Rectal smooth muscle tissue (tissue), 1 donor: ENCODE measurements at regions not wholly inside any gene's neighbourhood (a gene's known extent, or its start where the extent isn't known, plus 50 kb on each side); places are given as distances from the start of the nearest gene placed in this dataset.

Experiments
- H3K27ac ChIP-seq: one replicate; pipeline ENCODE4 v1.7.0; 2013; ENCODE audit warnings: low read depth, low read length, inconsistent platforms
- H3K27me3 ChIP-seq: one replicate; pipeline ENCODE4 v1.7.0; 2013; ENCODE audit warnings: low read length; ENCODE audit not compliant: control insufficient read depth, insufficient read depth
- H3K36me3 ChIP-seq: one replicate; pipeline ENCODE4 v1.7.0; 2013; ENCODE audit warnings: low read length; ENCODE audit not compliant: control insufficient read depth, insufficient read depth
- H3K4me1 ChIP-seq: one replicate; pipeline ENCODE4 v1.7.0; 2013; ENCODE audit warnings: low read length; ENCODE audit not compliant: control insufficient read depth, insufficient read depth
- H3K4me3 ChIP-seq: one replicate; pipeline ENCODE4 v1.7.0; 2013; ENCODE audit warnings: low read length
- H3K9ac ChIP-seq: one replicate; pipeline ENCODE4 v1.7.0; 2013; ENCODE audit warnings: low read length

DNA sequence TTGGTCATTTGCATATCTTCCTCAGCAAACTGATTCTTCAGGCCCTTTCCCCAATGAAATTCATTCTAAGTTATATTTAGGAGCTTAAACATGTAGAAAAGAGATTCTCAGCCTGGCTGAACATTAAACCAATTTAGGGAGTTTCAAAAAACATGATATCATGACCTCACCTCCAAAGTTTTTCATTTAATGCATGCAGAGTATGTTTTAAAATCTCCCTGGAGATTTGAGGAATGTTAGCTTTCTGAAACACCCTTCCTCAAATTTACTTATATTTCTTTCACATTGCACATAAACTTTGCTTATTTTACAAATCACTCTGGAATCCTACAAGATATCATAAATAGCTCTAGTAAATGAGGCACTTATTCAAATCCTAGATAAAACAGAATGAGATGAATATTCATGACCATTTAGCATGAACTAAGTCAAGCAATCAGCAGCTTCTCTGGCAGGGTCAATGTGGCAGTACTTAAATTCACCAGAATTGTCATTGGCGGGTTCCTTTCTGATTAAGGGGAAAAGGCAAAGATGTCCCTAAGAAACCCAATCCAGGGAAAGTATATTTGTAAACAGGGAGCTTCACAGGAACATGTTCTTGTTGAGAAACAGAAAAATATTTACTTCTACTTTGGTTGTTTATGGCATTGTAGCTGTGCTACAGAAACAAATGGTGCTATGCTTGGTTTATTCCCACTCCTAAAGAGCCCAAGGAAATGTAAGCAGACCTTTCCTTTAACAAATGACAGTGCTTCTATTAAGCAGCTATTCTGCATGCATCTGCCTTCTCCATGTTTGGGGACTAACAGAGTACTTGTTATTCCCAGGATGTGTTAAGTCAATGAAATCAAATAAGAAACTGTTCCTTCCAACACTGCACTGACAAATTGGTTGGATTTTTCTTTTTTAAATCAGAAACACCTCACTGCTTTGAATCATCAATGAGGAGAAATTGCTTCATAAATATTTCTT, 162.3 kb downstream of the C11orf87 start:
- H3K27ac ChIP-seq, result no peak overlapping the region
- H3K4me3 ChIP-seq, result no peak overlapping the region
- H3K36me3 ChIP-seq, result no peaks in the 10 kb centered on the region
- H3K4me1 ChIP-seq, result no peaks in the 10 kb centered on the region
- H3K9ac ChIP-seq, result no peak overlapping the region
- H3K27me3 ChIP-seq, result no peaks in the 10 kb centered on the region

DNA sequence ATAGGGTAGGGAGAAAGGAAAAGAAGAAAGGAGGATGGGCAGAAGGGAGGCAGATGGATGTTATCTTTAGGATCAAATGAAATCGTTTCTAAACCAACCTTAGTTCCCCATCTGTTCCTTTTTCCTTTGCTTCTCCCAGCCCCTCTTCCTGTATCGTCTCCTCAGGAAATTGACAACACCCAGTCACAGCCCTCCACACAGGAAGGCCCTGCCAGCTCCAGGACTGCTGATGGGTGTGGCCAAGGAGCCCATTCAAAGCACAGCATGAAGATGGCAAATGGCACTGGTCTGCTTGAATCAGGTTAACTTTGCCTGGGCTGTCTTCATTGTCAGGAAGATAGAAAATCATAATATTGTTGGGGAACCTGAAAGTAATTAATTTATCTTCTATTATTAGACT, 164.8 kb downstream of the C11orf87 start:
- H3K36me3 ChIP-seq, result no peaks in the 10 kb centered on the region
- H3K4me3 ChIP-seq, result no peak overlapping the region
- no peaks in the 10 kb centered on the region for H3K4me1 ChIP-seq
- no peak overlapping the region for H3K9ac ChIP-seq
- no peaks in the 10 kb centered on the region for H3K27me3 ChIP-seq
- H3K27ac ChIP-seq, result no peak overlapping the region

DNA sequence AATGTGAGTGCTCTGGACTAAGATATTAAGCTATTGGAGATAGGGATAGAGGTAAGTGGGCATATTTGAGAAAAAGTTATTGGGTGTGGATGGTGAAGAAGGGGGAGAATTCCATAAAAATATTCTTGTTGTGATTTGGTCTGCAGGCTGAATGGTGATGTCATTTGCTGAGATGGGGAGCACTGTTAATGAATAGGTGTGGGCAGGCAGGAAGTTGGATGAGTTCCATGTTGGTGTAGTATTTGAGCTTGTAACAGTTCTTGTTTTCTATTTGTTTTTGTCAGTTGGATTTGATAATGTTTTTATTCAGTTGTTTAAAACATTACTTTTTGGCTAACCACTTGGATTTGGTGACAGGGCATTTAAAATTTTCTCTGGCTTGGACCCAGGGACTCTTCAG, 168.8 kb downstream of the C11orf87 start:
- Histone ChIP-seq H3K4me1 (no peaks in the 10 kb centered on the region), H3K9ac (no peak overlapping the region), H3K27ac (no peak overlapping the region), H3K27me3 (no peaks in the 10 kb centered on the region), H3K36me3 (no peaks in the 10 kb centered on the region), H3K4me3 (no peak overlapping the region)

DNA sequence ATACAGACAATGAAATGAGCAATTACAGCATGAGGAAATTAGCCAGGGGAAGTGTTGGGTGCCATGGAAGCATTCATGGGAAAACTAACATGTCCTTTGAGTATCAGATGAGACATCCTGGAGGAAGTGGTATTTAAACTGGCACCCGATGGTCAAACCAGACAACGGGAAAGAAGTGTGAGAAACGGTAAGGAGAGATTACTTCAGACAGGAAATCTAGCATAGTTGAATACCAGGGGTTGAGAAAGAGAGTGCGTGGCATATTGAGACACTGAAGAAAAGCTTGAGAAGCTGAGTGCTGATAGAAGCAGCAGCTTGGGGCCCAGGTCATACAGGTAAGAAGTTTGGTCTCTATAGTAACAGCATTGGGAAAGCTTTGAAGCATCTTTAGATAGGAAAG, 175.3 kb downstream of the C11orf87 start:
- Histone ChIP-seq H3K27ac (no peak overlapping the region), H3K27me3 (no peaks in the 10 kb centered on the region), H3K4me3 (no peak overlapping the region), H3K9ac (no peak overlapping the region), H3K4me1 (no peaks in the 10 kb centered on the region), H3K36me3 (no peaks in the 10 kb centered on the region)

DNA sequence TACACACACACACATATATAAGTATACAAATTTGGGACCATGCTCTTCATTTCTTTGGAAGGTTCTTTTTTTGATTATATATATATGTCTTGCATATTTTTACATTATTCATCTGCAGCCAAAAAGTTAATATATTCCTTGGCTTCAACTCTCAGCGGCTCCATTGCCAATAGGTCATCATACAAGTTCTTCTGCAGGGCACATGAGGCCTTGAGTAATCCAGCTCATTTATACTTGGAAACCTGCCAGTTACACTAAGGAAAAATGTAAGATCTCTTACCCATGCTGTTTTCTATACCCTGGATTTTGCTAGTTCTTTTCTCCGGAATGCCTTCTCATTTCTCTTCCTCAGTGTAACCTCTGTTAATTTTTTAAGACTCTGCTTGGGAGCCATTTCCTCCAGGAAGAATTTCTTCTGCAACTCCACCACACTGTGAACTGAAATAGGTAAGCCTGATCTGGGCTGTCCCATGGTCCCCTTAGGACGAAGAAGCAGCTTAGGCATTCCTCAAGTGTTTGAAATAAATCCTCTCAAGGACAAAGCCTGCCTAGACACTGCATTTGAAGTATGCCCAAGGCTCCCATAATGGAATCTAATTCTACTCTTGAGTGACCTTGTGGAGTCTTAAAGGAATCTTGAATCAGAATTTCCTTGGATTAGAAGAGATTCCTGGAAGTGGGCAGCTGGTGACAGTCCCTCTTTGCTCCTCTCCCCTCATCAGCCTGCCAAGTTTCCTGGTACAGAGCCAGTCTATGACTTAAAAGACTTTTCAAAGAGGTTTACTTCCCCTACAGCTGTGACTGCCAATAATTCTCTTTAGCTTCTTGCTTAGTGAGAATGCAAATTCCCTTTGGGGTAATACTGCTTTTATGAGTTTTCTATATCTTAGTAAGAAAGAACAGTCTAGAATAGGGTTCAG, 182.8 kb downstream of the C11orf87 start:
- no peaks in the 10 kb centered on the region for H3K36me3 ChIP-seq
- no peak overlapping the region for H3K27ac ChIP-seq
- H3K4me1 ChIP-seq, result no peaks in the 10 kb centered on the region
- no peak overlapping the region for H3K9ac ChIP-seq
- no peaks in the 10 kb centered on the region for H3K27me3 ChIP-seq
- no peak overlapping the region for H3K4me3 ChIP-seq

DNA sequence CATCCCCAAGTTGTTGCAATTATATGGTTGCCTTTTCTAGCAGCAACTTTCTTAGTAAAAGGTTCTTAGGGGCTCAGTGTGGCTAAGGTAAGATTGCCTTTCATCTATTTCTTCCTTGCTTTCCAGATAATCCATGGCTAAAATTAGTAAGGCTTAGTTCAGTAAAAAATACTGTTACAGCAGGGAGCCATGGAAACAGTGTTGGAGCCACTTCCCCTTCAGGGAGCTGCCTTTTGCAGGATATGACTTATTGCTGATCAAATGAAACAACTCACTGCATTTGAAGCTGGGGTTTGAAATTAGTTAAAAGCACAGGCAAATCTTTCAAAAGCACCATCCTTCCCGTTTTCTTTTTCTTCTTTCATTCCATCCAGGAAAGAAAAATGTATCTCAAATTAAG, 184.3 kb downstream of the C11orf87 start:
- H3K27me3 ChIP-seq, result no peaks in the 10 kb centered on the region
- no peaks in the 10 kb centered on the region for H3K36me3 ChIP-seq
- no peak overlapping the region for H3K4me3 ChIP-seq
- H3K27ac ChIP-seq, result no peak overlapping the region
- H3K4me1 ChIP-seq, result no peaks in the 10 kb centered on the region
- no peak overlapping the region for H3K9ac ChIP-seq

DNA sequence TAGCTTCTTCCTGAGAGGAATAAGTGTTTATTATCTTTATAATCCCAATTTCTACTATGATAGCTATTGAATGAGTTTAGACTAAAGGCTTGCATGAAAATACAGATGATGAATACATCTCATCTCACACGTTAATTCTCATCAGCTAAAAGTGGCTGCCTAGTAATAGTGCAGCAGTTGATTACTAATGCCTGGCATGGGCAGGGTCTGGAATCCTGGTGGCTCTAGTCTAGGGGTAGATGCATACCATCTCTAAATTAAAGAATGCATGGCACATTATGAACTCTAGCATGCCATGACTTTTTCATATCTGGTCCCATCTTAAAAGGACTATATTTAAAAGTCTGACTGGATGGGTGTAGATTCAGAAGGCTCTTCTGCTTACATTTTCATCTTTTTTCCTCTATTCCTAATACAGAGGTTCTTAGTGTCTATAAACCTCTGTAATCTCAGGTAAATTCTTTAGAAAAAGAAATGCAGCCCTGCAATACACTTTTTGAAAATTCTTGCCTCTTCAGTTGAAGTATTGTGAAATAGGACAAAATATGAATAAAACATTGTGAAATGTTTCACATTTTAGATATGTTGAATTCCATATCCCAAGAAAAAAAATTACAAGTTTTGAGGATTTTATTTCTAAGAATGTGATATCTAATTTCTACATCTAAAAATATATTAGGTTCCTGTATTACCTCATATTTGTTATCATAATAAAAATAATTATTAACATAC, 187.6 kb downstream of the C11orf87 start:
- H3K27me3 ChIP-seq, result no peaks in the 10 kb centered on the region
- H3K36me3 ChIP-seq, result no peaks in the 10 kb centered on the region
- H3K4me3 ChIP-seq, result no peak overlapping the region
- H3K27ac ChIP-seq, result no peak overlapping the region
- no peak overlapping the region for H3K9ac ChIP-seq
- H3K4me1 ChIP-seq, result no peaks in the 10 kb centered on the region

DNA sequence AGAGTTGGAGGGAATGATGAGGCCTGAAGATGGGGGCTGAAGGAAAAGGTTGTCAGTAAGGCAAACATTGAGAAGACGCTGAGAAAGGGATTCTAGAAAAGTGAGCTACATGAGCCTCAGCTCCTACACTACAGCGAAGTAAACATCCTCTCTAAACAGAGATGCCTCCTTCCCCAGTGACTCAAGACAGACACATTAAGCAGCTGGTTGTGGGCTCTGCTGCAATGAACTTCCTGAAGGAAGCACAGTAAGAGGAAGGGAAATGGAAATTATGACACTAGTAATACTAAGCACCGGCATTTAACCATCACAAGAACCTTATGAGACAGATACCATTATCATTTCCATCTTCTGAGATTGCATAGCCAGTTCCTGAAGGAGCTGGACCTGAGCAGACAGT, 190.5 kb downstream of the C11orf87 start:
- Histone ChIP-seq H3K27ac (no peak overlapping the region), H3K36me3 (no peaks in the 10 kb centered on the region), H3K27me3 (no peaks in the 10 kb centered on the region), H3K4me1 (no peaks in the 10 kb centered on the region), H3K9ac (no peak overlapping the region), H3K4me3 (no peak overlapping the region)

DNA sequence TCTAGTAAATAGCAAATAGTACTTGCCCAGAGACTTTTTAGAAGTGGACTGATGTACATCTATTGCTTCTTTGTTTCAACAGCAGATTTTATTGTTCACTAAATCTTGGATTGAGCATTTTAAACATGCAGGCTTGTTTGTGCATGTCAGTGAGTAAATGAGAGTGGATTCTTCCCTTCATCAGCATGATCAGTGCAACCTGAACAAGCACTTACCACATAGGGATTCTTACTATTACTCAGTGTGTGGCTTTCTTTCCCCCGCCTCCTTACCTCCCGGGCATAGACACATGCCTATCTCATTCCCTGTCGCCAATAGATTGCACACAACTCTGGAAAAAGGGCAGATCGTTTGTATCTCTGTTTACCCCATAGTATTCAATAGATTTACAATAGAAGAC, 197.5 kb downstream of the C11orf87 start:
- Histone ChIP-seq H3K9ac (no peak overlapping the region), H3K4me3 (no peak overlapping the region), H3K4me1 (no peaks in the 10 kb centered on the region), H3K36me3 (no peaks in the 10 kb centered on the region), H3K27me3 (no peaks in the 10 kb centered on the region), H3K27ac (no peak overlapping the region)

DNA sequence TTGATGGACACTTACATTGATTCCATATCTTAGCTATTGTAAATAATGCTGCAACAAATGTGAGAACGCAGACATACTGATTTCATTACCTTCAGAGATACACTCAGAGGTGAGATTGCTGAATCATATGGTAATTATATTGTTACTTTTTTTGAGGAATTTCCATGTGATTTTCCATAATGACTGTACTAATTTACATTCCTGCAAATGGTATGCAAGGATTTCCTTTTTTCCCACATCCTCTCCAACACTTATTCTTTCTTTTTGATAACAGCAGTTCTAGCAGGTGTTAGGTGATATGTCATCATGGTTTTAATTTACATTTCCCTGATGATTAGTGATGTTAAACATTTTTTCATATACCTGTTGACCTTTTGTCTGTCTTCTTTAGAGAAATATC, 207.7 kb downstream of the C11orf87 start:
- no peaks in the 10 kb centered on the region for H3K36me3 ChIP-seq
- no peak overlapping the region for H3K4me3 ChIP-seq
- no peak overlapping the region for H3K27ac ChIP-seq
- H3K27me3 ChIP-seq, result no peaks in the 10 kb centered on the region
- H3K9ac ChIP-seq, result no peak overlapping the region
- no peaks in the 10 kb centered on the region for H3K4me1 ChIP-seq

DNA sequence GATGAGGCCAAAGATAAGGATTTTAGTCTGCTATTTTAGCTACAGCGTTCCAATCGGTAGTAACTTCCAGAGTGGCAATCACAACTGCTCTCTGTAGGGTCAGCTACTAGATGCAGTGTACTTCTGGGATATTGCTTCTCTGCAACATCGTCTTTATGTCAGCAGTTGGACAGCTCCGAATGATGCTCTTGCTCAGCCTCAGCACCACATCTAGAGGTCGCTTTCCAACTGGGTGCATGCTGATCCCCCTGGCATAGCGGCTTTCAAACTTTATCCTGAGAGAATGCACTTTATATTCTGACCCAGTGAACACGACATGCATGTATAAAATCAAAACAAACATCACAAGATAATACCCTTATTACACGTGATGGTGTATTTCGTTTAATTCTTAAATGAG, 219.6 kb downstream of the C11orf87 start:
- H3K4me3 ChIP-seq, result no peak overlapping the region
- H3K27ac ChIP-seq, result no peak overlapping the region
- no peaks in the 10 kb centered on the region for H3K36me3 ChIP-seq
- no peaks in the 10 kb centered on the region for H3K27me3 ChIP-seq
- H3K4me1 ChIP-seq, result peaks cover 5% of the 10 kb centered on the region
- no peak overlapping the region for H3K9ac ChIP-seq

DNA sequence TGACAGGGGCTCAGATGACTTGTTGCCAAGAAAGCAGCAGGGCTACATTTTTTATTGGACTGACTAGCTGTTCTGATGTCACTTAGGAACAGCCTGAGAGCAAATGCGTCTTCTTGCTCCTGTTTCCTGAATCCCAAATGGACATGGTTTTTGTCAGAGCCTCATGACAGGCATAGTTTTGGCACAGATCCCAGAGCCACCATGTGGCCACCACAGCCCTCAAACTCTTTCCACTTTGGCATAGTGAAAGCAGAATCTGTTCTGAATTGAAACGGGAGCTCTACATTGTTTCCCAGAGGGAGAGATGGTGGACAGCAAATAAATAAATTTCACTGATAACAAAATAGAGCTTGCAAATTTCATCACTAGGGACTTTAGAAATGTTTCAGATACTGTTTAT, 222.2 kb downstream of the C11orf87 start:
- no peaks in the 10 kb centered on the region for H3K36me3 ChIP-seq
- no peak overlapping the region for H3K27ac ChIP-seq
- peaks cover 5% of the 10 kb centered on the region for H3K4me1 ChIP-seq
- no peak overlapping the region for H3K4me3 ChIP-seq
- H3K27me3 ChIP-seq, result no peaks in the 10 kb centered on the region
- H3K9ac ChIP-seq, result no peak overlapping the region
